K562 (cell line): ENCODE measurements at regions not wholly inside any gene's neighbourhood (a gene's known extent, or its start where the extent isn't known, plus 50 kb on each side); places are given as distances from the start of the nearest gene placed in this dataset.

Experiments used
- CHD1 ChIP-seq: fragments of 200-600 bp; sonication (generic); IDR thresholded peaks from one replicate; pipeline ENCODE4 v1.6.1; 2012; ENCODE audit warnings: mild to moderate bottlenecking, moderate library complexity, low read length, inconsistent platforms
- CREM ChIP-seq: IDR thresholded peaks from 2 replicates; pipeline ENCODE4 v1.6.1; 2014; ENCODE audit warnings: antibody characterized with exemption, low read depth
- GATAD2A ChIP-seq: fragments of 450-650 bp; IDR thresholded peaks from 2 replicates; pipeline ENCODE4 v1.6.1; 2017
- KLF6 ChIP-seq: fragments of 250-450 bp; sonication (Bioruptor Pico); IDR thresholded peaks from 2 replicates; pipeline ENCODE4 v1.4.0; 2020; ENCODE audit warnings: mild to moderate bottlenecking, moderate library complexity, borderline replicate concordance
- LEF1 ChIP-seq: fragments of 450-650 bp; IDR thresholded peaks from 2 replicates; pipeline ENCODE4 v1.6.1; 2016; ENCODE audit warnings: mild to moderate bottlenecking
- MYBL2 ChIP-seq, 2 experiments: fragments of 450-650 bp in 1 of 2; sonication (generic) in 1 of 2; formaldehyde crosslinking in 1 of 2; IDR thresholded peaks; 2 replicates each; pipeline versions ENCODE4 v1.6.1 to v1.8.1; 2017 to 2022; ENCODE audit warnings: borderline replicate concordance in 1 of 2, inconsistent platforms in 1 of 2, low read depth in 1 of 2, mild to moderate bottlenecking in 1 of 2, missing genetic modification reagents in 1 of 2, moderate library complexity in 1 of 2
- NCOR1 ChIP-seq: fragments of 450-650 bp; IDR thresholded peaks from 2 replicates; pipeline ENCODE4 v1.6.1; 2016; ENCODE audit warnings: mild to moderate bottlenecking, moderate library complexity
- NR2F6 ChIP-seq: fragments of 450-650 bp; formaldehyde crosslinking; IDR thresholded peaks from 2 replicates; pipeline ENCODE4 v1.4.0; 2020; ENCODE audit warnings: mild to moderate bottlenecking
- PRDM10 ChIP-seq: fragments of 450-650 bp; IDR thresholded peaks from 2 replicates; pipeline ENCODE4 v1.6.1; 2018; ENCODE audit not compliant: partially characterized antibody
- RBFOX2 ChIP-seq: fragments of 200-400 bp; formaldehyde crosslinking; IDR thresholded peaks from 2 replicates; pipeline ENCODE4 v1.6.1; 2017; ENCODE audit warnings: low read depth, mild to moderate bottlenecking, low read length, moderate library complexity
- THAP12 ChIP-seq: fragments of 250-450 bp; sonication (Bioruptor Pico); IDR thresholded peaks from 2 replicates; pipeline ENCODE4 v1.9.0; 2021; ENCODE audit warnings: mild to moderate bottlenecking, inconsistent platforms
- THRAP3 ChIP-seq: fragments of 450-650 bp; IDR thresholded peaks from 2 replicates; pipeline ENCODE4 v1.6.1; 2016; ENCODE audit warnings: mild to moderate bottlenecking, inconsistent platforms, borderline replicate concordance
- TOE1 ChIP-seq, 2 experiments: fragments of 450-650 bp in 1 of 2; sonication (generic) in 1 of 2; formaldehyde crosslinking in 1 of 2; IDR thresholded peaks; 2 replicates each; pipeline versions ENCODE4 v1.7.1 to v1.8.0; 2016 to 2022; ENCODE audit warnings: borderline replicate concordance in 2 of 2, mild to moderate bottlenecking in 2 of 2, antibody characterized with exemption in 1 of 2, inconsistent platforms in 1 of 2, low read depth in 1 of 2, missing genetic modification reagents in 1 of 2, moderate library complexity in 1 of 2
- USF2 ChIP-seq: sonication (generic); formaldehyde crosslinking; IDR thresholded peaks from 2 replicates; pipeline ENCODE4 v1.5.0; 2020; ENCODE audit warnings: missing genetic modification reagents
- ZBTB7A ChIP-seq: IDR thresholded peaks from 2 replicates; pipeline ENCODE4 v1.6.1; 2011; ENCODE audit warnings: low read depth, mild to moderate bottlenecking, low read length, moderate library complexity, borderline replicate concordance; ENCODE audit not compliant: control insufficient read depth
- ZNF143 ChIP-seq: sonication (generic); formaldehyde crosslinking; IDR thresholded peaks from 2 replicates; pipeline ENCODE4 v1.9.0; 2022; ENCODE audit warnings: mild to moderate bottlenecking, missing genetic modification reagents
- ZNF217 ChIP-seq: sonication (generic); formaldehyde crosslinking; IDR thresholded peaks from 2 replicates; pipeline ENCODE4 v1.8.0; 2022; ENCODE audit warnings: mild to moderate bottlenecking, missing genetic modification reagents
- ZNF274 ChIP-seq: IDR thresholded peaks from 2 replicates; pipeline ENCODE4 v1.6.1; 2011; ENCODE audit warnings: low read depth, mild to moderate bottlenecking, low read length, moderate library complexity, borderline replicate concordance
- ZNF395 ChIP-seq: fragments of 200-800 bp; sonication (Bioruptor generic); IDR thresholded peaks from 2 replicates; pipeline ENCODE4 v1.6.1; 2017; ENCODE audit warnings: missing genetic modification characterization, missing compliant biosample characterization
- ZNF57 ChIP-seq: fragments of 450-650 bp; formaldehyde crosslinking; IDR thresholded peaks from 2 replicates; pipeline ENCODE4 v1.4.0; 2020; ENCODE audit warnings: mild to moderate bottlenecking, moderate library complexity
- ZNF586 ChIP-seq: fragments of 450-650 bp; formaldehyde crosslinking; conservative IDR thresholded peaks from 2 replicates; pipeline ENCODE4 v1.4.0; 2020; ENCODE audit warnings: mild to moderate bottlenecking, moderate library complexity

- no peak for TF ChIP-seq PRDM10
- 0 out of 2 replicates have a peak, but pooled peaks have one; percentile 18 for TF ChIP-seq NR2F6 (CRISPR knock-in tag)
- no peak for TF ChIP-seq ZNF143 (CRISPR knock-in tag)
- no peak for TF ChIP-seq USF2 (CRISPR knock-in tag)
- TF ChIP-seq NCOR1, result no peak
- TF ChIP-seq CREM, result no peak
- TF ChIP-seq RBFOX2, result no peak
- TF ChIP-seq THAP12 (CRISPR knock-in tag), result no peak
- TF ChIP-seq KLF6 (CRISPR knock-in tag), result no peak
- no peak for TF ChIP-seq ZNF395 (CRISPR knock-in tag)
- TF ChIP-seq TOE1 (IDR thresholded peaks at IDR 0.05; ENCODE audit: borderline replicate concordance), result no peak
- TF ChIP-seq TOE1 (CRISPR knock-in tag; IDR thresholded peaks at IDR 0.05; ENCODE audit: borderline replicate concordance, low read depth), result no peak
- TF ChIP-seq ZBTB7A, result no peak
- TF ChIP-seq THRAP3, result no peak
- no peak for TF ChIP-seq ZNF217
- no peak for TF ChIP-seq ZNF586 (CRISPR knock-in tag)
- TF ChIP-seq GATAD2A, result no peak
- peak; percentile 7 for TF ChIP-seq CHD1
- no peak for TF ChIP-seq ZNF274
- TF ChIP-seq MYBL2 (IDR thresholded peaks at IDR 0.05; ENCODE audit: low read depth), result no peak
- no peak for TF ChIP-seq MYBL2 (CRISPR knock-in tag; IDR thresholded peaks at IDR 0.05; ENCODE audit: borderline replicate concordance)
- no peak for TF ChIP-seq ZNF57 (CRISPR knock-in tag)
- no peak for TF ChIP-seq LEF1
Measured at GRCh38 chr6:90459225-90459758, 127.6 kb downstream of the MAP3K7 start (continued).
